Fibroblast of mammary gland (primary cell): ENCODE measurements at regions not wholly inside any gene's neighbourhood (a gene's known extent, or its start where the extent isn't known, plus 50 kb on each side); places are given as distances from the start of the nearest gene placed in this dataset.

Experiments
- DNase-seq: peaks from one replicate; pipeline ENCODE4 v3.0.0-alpha.2; 2010; ENCODE audit warnings: low read depth
- H3K4me3 ChIP-seq: 2 replicates; pipeline ENCODE4 v1.5.1; 2011; ENCODE audit warnings: low read depth, mild to moderate bottlenecking, low read length, moderate library complexity; ENCODE audit not compliant: control insufficient read depth
- TF ChIP-seq, protein P1 (sequence below): conservative IDR thresholded peaks from 2 replicates; pipeline ENCODE4 v1.5.1; 2011; ENCODE audit warnings: low read depth, low read length, inconsistent platforms; ENCODE audit not compliant: control insufficient read depth, insufficient read depth

DNA sequence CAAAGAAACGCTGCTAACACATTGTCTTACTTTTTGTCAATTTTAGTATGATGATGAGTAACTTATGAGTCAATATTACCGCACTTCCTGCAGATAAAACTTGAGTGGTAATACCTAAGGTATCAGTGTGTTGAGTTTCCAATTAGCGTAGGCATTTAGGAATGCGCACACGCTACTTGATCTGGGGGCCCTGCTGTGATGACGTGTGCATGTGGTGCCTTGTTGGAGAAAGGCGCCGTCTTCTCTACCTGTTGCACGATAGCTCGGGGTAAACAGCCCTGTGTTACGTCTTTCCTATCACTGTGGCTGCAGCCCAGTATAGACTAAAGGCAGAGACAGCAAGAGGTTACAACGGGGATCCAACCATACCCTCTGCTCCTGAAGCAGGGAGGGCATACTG is 476.8 kb upstream of the ADARB2 start:
- TF ChIP-seq, protein P1, sequence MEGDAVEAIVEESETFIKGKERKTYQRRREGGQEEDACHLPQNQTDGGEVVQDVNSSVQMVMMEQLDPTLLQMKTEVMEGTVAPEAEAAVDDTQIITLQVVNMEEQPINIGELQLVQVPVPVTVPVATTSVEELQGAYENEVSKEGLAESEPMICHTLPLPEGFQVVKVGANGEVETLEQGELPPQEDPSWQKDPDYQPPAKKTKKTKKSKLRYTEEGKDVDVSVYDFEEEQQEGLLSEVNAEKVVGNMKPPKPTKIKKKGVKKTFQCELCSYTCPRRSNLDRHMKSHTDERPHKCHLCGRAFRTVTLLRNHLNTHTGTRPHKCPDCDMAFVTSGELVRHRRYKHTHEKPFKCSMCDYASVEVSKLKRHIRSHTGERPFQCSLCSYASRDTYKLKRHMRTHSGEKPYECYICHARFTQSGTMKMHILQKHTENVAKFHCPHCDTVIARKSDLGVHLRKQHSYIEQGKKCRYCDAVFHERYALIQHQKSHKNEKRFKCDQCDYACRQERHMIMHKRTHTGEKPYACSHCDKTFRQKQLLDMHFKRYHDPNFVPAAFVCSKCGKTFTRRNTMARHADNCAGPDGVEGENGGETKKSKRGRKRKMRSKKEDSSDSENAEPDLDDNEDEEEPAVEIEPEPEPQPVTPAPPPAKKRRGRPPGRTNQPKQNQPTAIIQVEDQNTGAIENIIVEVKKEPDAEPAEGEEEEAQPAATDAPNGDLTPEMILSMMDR: no peak
- DNase-seq: no peak
- no peak overlapping the region for H3K4me3 ChIP-seq

- TF ChIP-seq, protein P1: no peak
- no peak for DNase-seq
Measured at GRCh38 chr10:2212244-2212834, 475.0 kb upstream of the ADARB2 start.

DNA sequence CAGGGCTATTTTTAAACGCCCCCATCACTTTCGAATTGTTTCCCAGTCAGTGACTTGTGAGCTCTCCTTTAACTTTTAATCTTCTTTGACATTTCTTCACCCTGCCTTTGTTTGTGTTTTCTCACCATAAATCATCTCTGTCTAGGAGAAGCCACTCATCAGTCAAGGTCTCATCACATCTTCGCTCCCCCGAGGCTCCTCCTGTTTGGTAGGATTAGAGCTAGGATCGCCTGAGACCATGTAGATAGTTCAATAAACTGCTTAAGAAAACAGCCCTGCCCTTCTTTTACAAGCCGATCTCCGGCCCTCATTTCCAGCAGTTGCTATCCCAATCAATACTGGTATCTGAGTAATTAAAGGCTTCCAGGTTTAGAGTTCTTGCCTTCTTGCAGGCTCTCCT is 472.8 kb upstream of the ADARB2 start:
- TF ChIP-seq, protein P1: no peak
- no peak for DNase-seq
- H3K4me3 ChIP-seq: no peak overlapping the region

More at GRCh38 chr10:2212244-2212834, 475.0 kb upstream of the ADARB2 start:
- no peak overlapping the region for H3K4me3 ChIP-seq

- no peak for DNase-seq
- no peak overlapping the region for H3K4me3 ChIP-seq
- TF ChIP-seq, protein P1: no peak
Measured at GRCh38 chr10:2208106-2208505, 470.8 kb upstream of the ADARB2 start.

- H3K4me3 ChIP-seq: no peak overlapping the region
- DNase-seq: no peak
Measured at GRCh38 chr10:2207246-2207922, 470.1 kb upstream of the ADARB2 start.

GRCh38 chr10:2205406-2205805 is 468.1 kb upstream of the ADARB2 start:
- no peak overlapping the region for H3K4me3 ChIP-seq
- DNase-seq: no peak
- TF ChIP-seq, protein P1: no peak

More at GRCh38 chr10:2207246-2207922, 470.1 kb upstream of the ADARB2 start:
- TF ChIP-seq, protein P1: no peak
